H1 (cell line): ENCODE measurements at regions not wholly inside any gene's neighbourhood (a gene's known extent, or its start where the extent isn't known, plus 50 kb on each side); places are given as distances from the start of the nearest gene placed in this dataset.

Experiments used
- CTCF ChIA-PET: fragments of 300-600 bp; sonication (Branson Sonifier 250); formaldehyde crosslinking; loops from one replicate; lab custom pipeline; 2021; ENCODE audit not compliant: partially characterized antibody; lab: Charles Lee
- POLR2A ChIA-PET: fragments of 300-600 bp; sonication (Branson Sonifier 250); formaldehyde crosslinking; loops from one replicate; lab custom pipeline; 2021; ENCODE audit warnings: inconsistent platforms; ENCODE audit not compliant: partially characterized antibody; lab: Charles Lee
- DNase-seq, 2 experiments: peaks; one replicate each; pipeline versions ENCODE4 v3.0.0 to v3.0.0-alpha.2; 2010 to 2022; ENCODE audit warnings: low spot score in 2 of 2, low read depth in 1 of 2, mixed read lengths in 1 of 2
- FAIRE-seq: peaks from 2 replicates; lab custom pipeline; 2011; peaks lifted over from hg19 to GRCh38; lab: Jason Lieb, UNC
- H2AFZ ChIP-seq: 2 replicates; pipeline ENCODE4 v1.8.1; 2012; ENCODE audit warnings: low read length, inconsistent platforms
- H2AK5ac ChIP-seq: 2 replicates; pipeline ENCODE4 v1.6.1; 2013; ENCODE audit warnings: low read depth, low read length
- H2BK120ac ChIP-seq: replicated peaks from 2 replicates; pipeline ENCODE3; 2013; ENCODE audit warnings: low read depth, low read length, inconsistent platforms
- H2BK12ac ChIP-seq: 2 replicates; pipeline ENCODE4 v1.6.1; 2013; ENCODE audit warnings: low read depth, low read length
- H2BK15ac ChIP-seq: 2 replicates; pipeline ENCODE4 v1.6.1; 2013; ENCODE audit warnings: low read length
- H2BK20ac ChIP-seq: 2 replicates; pipeline ENCODE4 v1.6.1; 2013; ENCODE audit warnings: low read length
- H2BK5ac ChIP-seq: 2 replicates; pipeline ENCODE4 v1.6.1; 2013; ENCODE audit warnings: low read depth, low read length
- H3K14ac ChIP-seq: 2 replicates; pipeline ENCODE4 v1.6.1; 2013; ENCODE audit warnings: inconsistent platforms; ENCODE audit not compliant: insufficient read length
- H3K18ac ChIP-seq: 2 replicates; pipeline ENCODE4 v1.6.1; 2013; ENCODE audit warnings: low read length; ENCODE audit errors: extremely low read depth
- H3K23ac ChIP-seq: 2 replicates; pipeline ENCODE4 v1.6.1; 2013; ENCODE audit warnings: inconsistent platforms; ENCODE audit not compliant: insufficient read length
- H3K23me2 ChIP-seq: 2 replicates; pipeline ENCODE4 v1.6.1; 2013; ENCODE audit warnings: low read depth, low read length
- H3K27ac ChIP-seq: 2 replicates; pipeline ENCODE4 v1.6.1; 2011; ENCODE audit warnings: low read depth, low read length, inconsistent platforms
- H3K27me3 ChIP-seq, 4 experiments: replicated peaks in 1 of 4; 1 replicate in 1 of 4; 2 replicates in 3 of 4; pipeline versions ENCODE4 v1.6.1 to v1.8.1; 2011 to 2013; ENCODE audit warnings: low read length in 3 of 4, mild to moderate bottlenecking in 3 of 4, inconsistent platforms in 2 of 4, mixed read lengths in 2 of 4, moderate library complexity in 1 of 4; ENCODE audit not compliant: control insufficient read depth in 3 of 4, insufficient read depth in 3 of 4; ENCODE audit errors: extremely low read depth in 1 of 4
- H3K36me3 ChIP-seq, 4 experiments: 2 replicates each; pipeline versions ENCODE4 v1.6.1 to v1.8.1; 2011 to 2013; ENCODE audit warnings: mild to moderate bottlenecking in 4 of 4, low read length in 3 of 4, moderate library complexity in 2 of 4, control low read depth in 1 of 4, inconsistent platforms in 1 of 4; ENCODE audit not compliant: insufficient read depth in 4 of 4, control insufficient read depth in 2 of 4
- H3K4ac ChIP-seq: replicated peaks from 2 replicates; pipeline ENCODE3; 2013; ENCODE audit warnings: low read length, low read depth, mixed read lengths, inconsistent platforms; ENCODE audit not compliant: insufficient read length
- H3K4me1 ChIP-seq, 4 experiments: replicated peaks in 1 of 4; 1 replicate in 1 of 4; 2 replicates in 3 of 4; pipeline versions ENCODE4 v1.6.1 to v1.8.1; 2011 to 2013; ENCODE audit warnings: low read length in 3 of 4, inconsistent platforms in 2 of 4, mixed read lengths in 1 of 4; ENCODE audit not compliant: insufficient read depth in 4 of 4, control insufficient read depth in 3 of 4
- H3K4me2 ChIP-seq, 2 experiments: 2 replicates each; pipeline versions ENCODE4 v1.6.1 to v1.8.1; 2011 to 2013; ENCODE audit warnings: low read depth in 2 of 2, low read length in 2 of 2, control low read depth in 1 of 2, inconsistent platforms in 1 of 2, mild to moderate bottlenecking in 1 of 2; ENCODE audit not compliant: insufficient read depth in 1 of 2
- H3K4me3 ChIP-seq, 4 experiments: fragments of 200-600, 300-600 bp in 1 of 4; sonication (generic), shearing (Covaris generic), sonication (Bioruptor Twin) in 1 of 4; 2 replicates each; pipeline versions ENCODE4 v1.5.1 to v1.8.1; 2011 to 2016; ENCODE audit warnings: low read length in 4 of 4, low read depth in 3 of 4, control low read depth in 2 of 4, inconsistent platforms in 2 of 4, mild to moderate bottlenecking in 2 of 4, mixed read lengths in 1 of 4, moderate library complexity in 1 of 4; ENCODE audit not compliant: insufficient read depth in 2 of 4; ENCODE audit errors: extremely low read depth in 1 of 4
- H3K56ac ChIP-seq: replicated peaks from 2 replicates; pipeline ENCODE3; 2013; ENCODE audit warnings: low read depth, mild to moderate bottlenecking, mixed read lengths, low read length, inconsistent platforms; ENCODE audit not compliant: insufficient read length
- H3K79me1 ChIP-seq: 2 replicates; pipeline ENCODE4 v1.6.1; 2013; ENCODE audit warnings: low read depth, low read length, control low read depth
- H3K79me2 ChIP-seq, 2 experiments: 2 replicates each; pipeline versions ENCODE4 v1.6.1 to v1.8.1; 2012 to 2013; ENCODE audit warnings: low read length in 2 of 2, mild to moderate bottlenecking in 2 of 2, inconsistent platforms in 1 of 2; ENCODE audit not compliant: insufficient read depth in 2 of 2, control insufficient read depth in 1 of 2
- H3K9ac ChIP-seq, 4 experiments: replicated peaks in 1 of 4; 1 replicate in 1 of 4; 2 replicates in 3 of 4; pipeline versions ENCODE4 v1.6.1 to v1.8.1; 2011 to 2013; ENCODE audit warnings: low read depth in 3 of 4, low read length in 3 of 4, control low read depth in 2 of 4, mild to moderate bottlenecking in 2 of 4, moderate library complexity in 2 of 4, inconsistent platforms in 1 of 4; ENCODE audit errors: extremely low read depth in 1 of 4
- H3K9me3 ChIP-seq, 2 experiments: 2 replicates each; pipeline versions ENCODE4 v1.6.1 to v1.8.1; 2012 to 2013; ENCODE audit warnings: mild to moderate bottlenecking in 2 of 2, moderate library complexity in 2 of 2, control low read depth in 1 of 2, inconsistent platforms in 1 of 2, low read depth in 1 of 2, low read length in 1 of 2, mixed read lengths in 1 of 2; ENCODE audit not compliant: insufficient read depth in 2 of 2
- H4K20me1 ChIP-seq, 2 experiments: replicated peaks in 1 of 2; 2 replicates each; pipeline versions ENCODE3 to v1.8.1; 2011 to 2013; ENCODE audit warnings: inconsistent platforms in 2 of 2, low read length in 2 of 2, mild to moderate bottlenecking in 1 of 2; ENCODE audit not compliant: insufficient read depth in 2 of 2, control insufficient read depth in 1 of 2
- H4K5ac ChIP-seq: 2 replicates; pipeline ENCODE4 v1.6.1; 2013; ENCODE audit warnings: low read length, low read depth, mixed read lengths, inconsistent platforms; ENCODE audit not compliant: insufficient read length
- H4K8ac ChIP-seq: 2 replicates; pipeline ENCODE4 v1.8.0; 2013; ENCODE audit warnings: mild to moderate bottlenecking, moderate library complexity, low read length, inconsistent platforms; ENCODE audit not compliant: insufficient read depth; ENCODE audit errors: extremely low read depth
- H4K91ac ChIP-seq: replicated peaks from 2 replicates; pipeline ENCODE3; 2013; ENCODE audit warnings: low read length, mixed read lengths, inconsistent platforms; ENCODE audit not compliant: insufficient read length
- BCL11A ChIP-seq, 2 experiments: IDR thresholded peaks; one replicate each; pipeline ENCODE4 v1.6.1; 2011; ENCODE audit warnings: low read depth in 2 of 2, low read length in 2 of 2, mild to moderate bottlenecking in 2 of 2
- CBX8 ChIP-seq: fragments of 300-800, 300-1000 bp; sonication (generic); IDR thresholded peaks from 2 replicates; pipeline ENCODE4 v1.7.1; 2016; ENCODE audit warnings: low read depth, low read length, borderline replicate concordance
- CREB1 ChIP-seq: IDR thresholded peaks from 2 replicates; pipeline ENCODE4 v1.6.1; 2012; ENCODE audit warnings: inconsistent platforms
- CTBP2 ChIP-seq: IDR thresholded peaks from 2 replicates; pipeline ENCODE4 v1.7.0; 2011; ENCODE audit warnings: borderline replicate concordance, mild to moderate bottlenecking, moderate library complexity, mixed read lengths, low read length; ENCODE audit not compliant: insufficient read depth, insufficient read length
- GABPA ChIP-seq: IDR thresholded peaks from 2 replicates; pipeline ENCODE4 v1.6.1; 2011; ENCODE audit warnings: mild to moderate bottlenecking, low read length, moderate library complexity, borderline replicate concordance; ENCODE audit not compliant: insufficient read depth
- GTF2F1 ChIP-seq: IDR thresholded peaks from 2 replicates; pipeline ENCODE4 v1.6.1; 2012; ENCODE audit warnings: low read depth, low read length, improper control_type of control experiment, borderline replicate concordance
- JUN ChIP-seq: IDR thresholded peaks from 2 replicates; pipeline ENCODE4 v1.6.1; 2011; ENCODE audit warnings: low read depth, mild to moderate bottlenecking, improper control_type of control experiment, low read length
- JUND ChIP-seq: IDR thresholded peaks from 2 replicates; pipeline ENCODE4 v1.6.1; 2011; ENCODE audit warnings: mild to moderate bottlenecking, improper control_type of control experiment, low read length
- KDM5A ChIP-seq: fragments of 200-600 bp; IDR thresholded peaks from 2 replicates; pipeline ENCODE4 v1.7.1; 2012; ENCODE audit warnings: mild to moderate bottlenecking, low read length, inconsistent platforms, mixed read lengths
- NRF1 ChIP-seq: IDR thresholded peaks from 2 replicates; pipeline ENCODE4 v1.6.1; 2011; ENCODE audit warnings: mild to moderate bottlenecking, low read depth, low read length, improper control_type of control experiment
- POLR2A ChIP-seq, 2 experiments: IDR thresholded peaks; 1 replicate in 1 of 2; 2 replicates in 1 of 2; pipeline ENCODE4 v1.6.1; 2011; ENCODE audit warnings: low read depth in 2 of 2, low read length in 2 of 2, mild to moderate bottlenecking in 2 of 2; ENCODE audit errors: control extremely low read depth in 1 of 2
- RFX5 ChIP-seq: IDR thresholded peaks from 2 replicates; pipeline ENCODE4 v1.6.1; 2011; ENCODE audit warnings: low read depth, low read length, improper control_type of control experiment, borderline replicate concordance
- SIRT6 ChIP-seq: IDR thresholded peaks from one replicate; pipeline ENCODE4 v1.7.1; 2012; ENCODE audit warnings: low read length, inconsistent platforms
- SP4 ChIP-seq: IDR thresholded peaks from 2 replicates; pipeline ENCODE4 v1.6.1; 2012; ENCODE audit warnings: low read length, inconsistent platforms
- SUZ12 ChIP-seq: fragments of 200-600 bp; sonication (generic); IDR thresholded peaks from 2 replicates; pipeline ENCODE4 v1.6.1; 2012; ENCODE audit warnings: mild to moderate bottlenecking, inconsistent platforms, low read length, moderate library complexity, mixed read lengths
- WGBS, 2 experiments: shearing (Covaris generic) in 1 of 2; methylation state at CpG; one replicate each; pipeline versions ENCODE4 v1.1.6 to v1.1.7; 2013 to 2015; ENCODE audit warnings: low lambda C conversion rate in 2 of 2, mixed read lengths in 2 of 2, inconsistent platforms in 1 of 2, low coverage in 1 of 2, missing lambda C conversion rate in 1 of 2; ENCODE audit not compliant: insufficient replicate concordance in 2 of 2, insufficient coverage in 1 of 2, insufficient read length in 1 of 2; ENCODE audit errors: extremely low coverage in 1 of 2, missing lambda C conversion rate in 1 of 2; 5-methylcytosine and 5-hydroxymethylcytosine counted together

GRCh38 chr15:36331531-36332275, 247.7 kb upstream of the CDIN1 start:
- WGBS, 2 experiments: 86% methylated on average over 6 of the region's 6 CpGs; no CpG with 5 or more reads in 1 of the 2 experiments
- Histone ChIP-seq H3K4ac (no peak overlapping the region), H3K79me1 (no peaks in the 10 kb centered on the region), H3K23ac (no peak overlapping the region), H3K9me3 (no peaks in the 10 kb centered on the region; a peak in 1 of 4 replicates), H3K18ac (no peak overlapping the region), H3K14ac (no peak overlapping the region), H3K4me2 (no peak overlapping the region), H3K27ac (no peak overlapping the region), H2BK20ac (no peak overlapping the region), H3K4me3 (no peak overlapping the region), H3K79me2 (no peaks in the 10 kb centered on the region), H2AK5ac (no peak overlapping the region), H3K4me1 (no peaks in the 10 kb centered on the region; a peak in 1 of 7 replicates), H3K9ac (no peak overlapping the region), H4K5ac (no peak overlapping the region), H2BK120ac (no peak overlapping the region), H2BK5ac (no peak overlapping the region), H2BK15ac (no peak overlapping the region), H4K20me1 (no peaks in the 10 kb centered on the region), H3K23me2 (no peaks in the 10 kb centered on the region; the same call in 1 of the 2 replicates), H4K91ac (no peak overlapping the region), H2AFZ (no peak overlapping the region), H3K56ac (no peak overlapping the region), H3K36me3 (no peaks in the 10 kb centered on the region), H2BK12ac (no peak overlapping the region), H4K8ac (no peak overlapping the region), H3K27me3 (no peaks in the 10 kb centered on the region)
- ChIA-PET POLR2A (no interaction called here), CTCF (interaction anchor here (0.7 kb wide), 1 partner anchor 605 kb away, joined by 3 read pairs; no protein-coding TSS in a partner anchor)
- DNase-seq (no peak), FAIRE-seq (no peak)
- no peak for TF ChIP-seq CREB1
- no peak for TF ChIP-seq JUN
- no peak for TF ChIP-seq SP4
- no peak for TF ChIP-seq SUZ12
- no peak for TF ChIP-seq RFX5
- TF ChIP-seq JUND: no peak
- TF ChIP-seq POLR2A (IDR thresholded peaks at IDR 0.05; ENCODE audit: control extremely low read depth in 1 of 2, low read depth in 2 of 2, low read length in 2 of 2): no peak
- TF ChIP-seq CTBP2: no peak
- TF ChIP-seq SIRT6: no peak
- TF ChIP-seq BCL11A (IDR thresholded peaks at IDR 0.05; ENCODE audit: low read depth in 2 of 2, low read length in 2 of 2): no peak
- TF ChIP-seq NRF1: no peak
- no peak for TF ChIP-seq GABPA
- no peak for TF ChIP-seq GTF2F1
- TF ChIP-seq KDM5A: no peak
- no peak for TF ChIP-seq CBX8
